A673 (cell line): ENCODE measurements at regions not wholly inside any gene's neighbourhood (a gene's known extent, or its start where the extent isn't known, plus 50 kb on each side); places are given as distances from the start of the nearest gene placed in this dataset.

ENCODE experiments used
- BruUV-seq: library from RNA; stranded (reverse); fragments of 400-500 nt; replicated peaks from 2 replicates; lab custom pipeline; 2021; lab: Mats Ljungman, UMichigan
- CTCF ChIA-PET: fragments of 300-600 bp; sonication (Branson Sonifier 250); formaldehyde crosslinking; loops from one replicate; lab custom pipeline; 2022; ENCODE audit warnings: antibody characterized with exemption; lab: Charles Lee
- POLR2A ChIA-PET: fragments of 300-600 bp; sonication (Branson Sonifier 250); formaldehyde crosslinking; loops from one replicate; lab custom pipeline; 2022; ENCODE audit warnings: antibody characterized with exemption; ENCODE audit not compliant: low non-redundant PET; lab: Charles Lee
- DNase-seq: peaks from one replicate; pipeline ENCODE4 v3.0.0-alpha.2; 2015; ENCODE audit warnings: low spot score
- H3K27ac ChIP-seq: fragments of 200-600 bp; sonication (generic); 2 replicates; pipeline ENCODE4 v1.5.1; 2016; ENCODE audit warnings: mixed run types, low read depth, mild to moderate bottlenecking, mixed read lengths, antibody characterized with exemption, low read length; ENCODE audit not compliant: poor library complexity, severe bottlenecking
- H3K27me3 ChIP-seq: fragments of 200-600 bp; sonication (generic); replicated peaks from 2 replicates; pipeline ENCODE4 v1.6.1; 2017; ENCODE audit warnings: mixed run types, low read depth, mild to moderate bottlenecking, mixed read lengths, antibody characterized with exemption, low read length; ENCODE audit not compliant: insufficient read depth, poor library complexity
- H3K36me3 ChIP-seq: fragments of 200-600 bp; sonication (generic); 2 replicates; pipeline ENCODE4 v1.6.1; 2016; ENCODE audit warnings: mixed run types, mild to moderate bottlenecking, mixed read lengths, antibody characterized with exemption, low read length; ENCODE audit not compliant: insufficient read depth, poor library complexity, severe bottlenecking
- H3K4me1 ChIP-seq: fragments of 200-600 bp; sonication (generic); 2 replicates; pipeline ENCODE4 v1.6.1; 2017; ENCODE audit warnings: mixed run types, mild to moderate bottlenecking, mixed read lengths, antibody characterized with exemption, low read length; ENCODE audit not compliant: insufficient read depth, poor library complexity, severe bottlenecking
- H3K4me3 ChIP-seq: fragments of 200-600 bp; sonication (generic); 2 replicates; pipeline ENCODE4 v1.5.1; 2016; ENCODE audit warnings: low read depth, mixed run types, mild to moderate bottlenecking, mixed read lengths, low read length; ENCODE audit not compliant: poor library complexity, severe bottlenecking
- H3K9me3 ChIP-seq: fragments of 200-600 bp; sonication (generic); 2 replicates; pipeline ENCODE4 v1.6.1; 2016; ENCODE audit warnings: mixed run types, low read depth, mild to moderate bottlenecking, mixed read lengths, antibody characterized with exemption, low read length; ENCODE audit not compliant: poor library complexity, severe bottlenecking
- CTCF ChIP-seq: fragments of 300-800, 200-600 bp; sonication (generic); conservative IDR thresholded peaks from 2 replicates; pipeline ENCODE4 v1.5.1; 2017; ENCODE audit warnings: low read depth, mild to moderate bottlenecking, antibody characterized with exemption, low read length, moderate library complexity, mixed read lengths
- EZH2 ChIP-seq: fragments of 200-600 bp; sonication (generic); IDR thresholded peaks from 2 replicates; pipeline ENCODE4 v1.6.1; 2017; ENCODE audit warnings: borderline replicate concordance, low read depth, mild to moderate bottlenecking, mixed read lengths, antibody characterized with exemption, low read length; ENCODE audit not compliant: poor library complexity, severe bottlenecking
- intact Hi-C: fragments of 100-400 bp; cut with micrococcal nuclease; formaldehyde crosslinking; loops from one replicate; pipeline ENCODE4 v1.10.0; 2022; ENCODE audit not compliant: unreplicated experiment

DNA sequence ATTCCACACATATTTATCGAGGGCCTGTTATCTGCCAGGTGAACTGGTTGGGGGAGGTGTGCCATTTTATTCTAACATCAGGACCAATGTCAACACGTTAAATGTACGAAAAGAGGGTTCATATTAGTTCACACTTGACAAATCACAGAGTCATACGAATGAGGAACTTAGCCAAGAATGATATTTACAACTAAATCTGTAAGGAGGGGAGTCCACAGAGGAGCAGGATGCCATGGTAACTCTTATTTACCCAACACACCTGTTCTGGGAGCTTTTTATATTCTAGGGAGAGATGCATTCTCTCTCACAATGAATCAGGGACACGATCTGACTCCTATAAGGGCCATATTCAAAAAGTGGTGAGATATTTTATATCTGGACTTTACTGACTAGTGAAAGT is 144.1 kb downstream of the CDC42EP3 start:
- intact Hi-C loops = no loop called here
- H3K4me1 ChIP-seq = peaks cover 18% of the 10 kb centered on the region
- H3K36me3 ChIP-seq = no peaks in the 10 kb centered on the region
- H3K27me3 ChIP-seq = no peaks in the 10 kb centered on the region
- ChIA-PET POLR2A (no interaction called here), CTCF (no interaction called here)
- no peak overlapping the region for H3K27ac ChIP-seq
- no peak overlapping the region for H3K4me3 ChIP-seq
- no peaks in the 10 kb centered on the region for H3K9me3 ChIP-seq
- no peak for DNase-seq
- BruUV-seq = no TSS peak
- TF ChIP-seq EZH2 = no peak

- no peak for DNase-seq
- no peak for TF ChIP-seq EZH2
- TF ChIP-seq CTCF = no peak
- no TSS peak for BruUV-seq
- CTCF ChIA-PET = no interaction called here
- Histone ChIP-seq H3K27me3 (no peaks in the 10 kb centered on the region), H3K36me3 (no peaks in the 10 kb centered on the region), H3K9me3 (no peaks in the 10 kb centered on the region), H3K4me3 (no peak overlapping the region), H3K4me1 (no peaks in the 10 kb centered on the region), H3K27ac (no peak overlapping the region)
- intact Hi-C loops = no loop called here
- POLR2A ChIA-PET = no interaction called here
These were observed 141.5 kb downstream of the CDC42EP3 start for GRCh38 chr2:37529830-37530415.

DNA sequence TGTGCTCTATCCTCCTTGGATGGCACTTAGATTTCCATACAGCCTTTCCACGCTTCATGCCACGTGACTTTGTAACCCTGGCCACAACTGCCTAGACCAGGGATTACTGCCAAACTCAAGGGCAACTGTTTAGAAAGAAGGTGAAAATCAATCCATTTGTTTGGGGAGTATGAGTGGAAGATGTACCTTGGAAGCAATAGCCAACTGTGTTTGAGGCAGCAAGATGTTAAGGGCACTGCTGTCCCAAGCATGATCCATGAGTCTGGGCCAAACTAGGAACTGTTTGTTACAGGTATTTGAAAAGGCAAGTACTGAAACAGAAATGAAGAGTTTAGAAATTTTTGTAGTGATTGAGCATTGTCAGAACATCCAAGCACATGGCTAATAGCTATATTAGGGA is 138.9 kb downstream of the CDC42EP3 start:
- H3K4me3 ChIP-seq = no peak overlapping the region
- intact Hi-C loops = no loop called here
- H3K36me3 ChIP-seq = no peaks in the 10 kb centered on the region
- H3K27ac ChIP-seq = no peak overlapping the region
- H3K27me3 ChIP-seq = no peaks in the 10 kb centered on the region
- POLR2A ChIA-PET = no interaction called here
- H3K4me1 ChIP-seq = no peaks in the 10 kb centered on the region
- CTCF ChIA-PET = no interaction called here
- no peak for DNase-seq
- no peaks in the 10 kb centered on the region for H3K9me3 ChIP-seq
- TF ChIP-seq EZH2 = no peak
- TF ChIP-seq CTCF = no peak
- BruUV-seq = no TSS peak

DNA sequence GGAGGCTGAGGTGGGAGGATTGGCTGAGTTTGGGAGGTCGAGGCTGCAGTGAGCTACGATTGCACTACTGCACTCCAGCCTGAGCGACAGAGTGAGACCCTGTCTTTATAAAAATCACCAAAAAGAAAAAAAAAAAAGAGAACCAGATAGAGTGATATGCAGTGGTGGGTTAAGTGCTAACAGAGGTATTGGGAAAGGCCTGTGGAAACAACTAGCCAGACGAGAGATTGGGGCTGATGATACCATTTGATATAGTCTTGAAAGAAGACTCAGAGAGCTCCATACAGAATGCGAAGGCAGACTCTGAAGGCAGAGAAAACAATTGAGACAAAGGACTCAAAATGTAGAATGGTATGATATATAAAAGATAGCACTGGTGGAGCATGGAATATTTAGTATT is 134.1 kb downstream of the CDC42EP3 start:
- TF ChIP-seq EZH2 (no peak), CTCF (no peak)
- intact Hi-C loops = loop anchor here (5.0 kb wide), 1 partner anchor 135 kb away; the partner anchor contains the start of gene CDC42EP3
- ChIA-PET POLR2A (no interaction called here), CTCF (interaction anchor here (0.7 kb wide), 1 partner anchor 30 kb away, joined by 5 read pairs; no protein-coding TSS in a partner anchor)
- Histone ChIP-seq H3K36me3 (no peaks in the 10 kb centered on the region), H3K27ac (no peak overlapping the region), H3K4me3 (no peak overlapping the region), H3K9me3 (no peaks in the 10 kb centered on the region), H3K4me1 (no peaks in the 10 kb centered on the region), H3K27me3 (no peaks in the 10 kb centered on the region)
- no TSS peak for BruUV-seq
- no peak for DNase-seq
